Left ventricle myocardium inferior (tissue), 1 donor: ENCODE measurements at regions not wholly inside any gene's neighbourhood (a gene's known extent, or its start where the extent isn't known, plus 50 kb on each side); places are given as distances from the start of the nearest gene placed in this dataset.

ENCODE experiments used
- DNase-seq: peaks from one replicate; pipeline ENCODE4 v3.0.0-alpha.2; 2020
- H3K27ac ChIP-seq: fragments of 200-600 bp; replicated peaks from 2 replicates; pipeline ENCODE4 v1.8.0; 2021
- H3K27me3 ChIP-seq: fragments of 200-600 bp; 2 replicates; pipeline ENCODE4 v1.8.0; 2021; ENCODE audit warnings: low read depth
- H3K36me3 ChIP-seq: fragments of 200-600 bp; 2 replicates; pipeline ENCODE4 v1.8.0; 2021
- H3K4me1 ChIP-seq: fragments of 200-600 bp; 2 replicates; pipeline ENCODE4 v1.8.0; 2021
- H3K4me3 ChIP-seq: fragments of 200-600 bp; 2 replicates; pipeline ENCODE4 v1.8.0; 2021; ENCODE audit warnings: mild to moderate bottlenecking, moderate library complexity
- H3K9me3 ChIP-seq: fragments of 200-600 bp; replicated peaks from 2 replicates; pipeline ENCODE4 v1.8.0; 2021
- intact Hi-C: fragments of 100-400 bp; cut with micrococcal nuclease; formaldehyde crosslinking; loops from one replicate; pipeline ENCODE4 v1.11.0; 2022
- TF ChIP-seq, protein P1 (sequence below): fragments of 200-600 bp; IDR thresholded peaks from 2 replicates; pipeline ENCODE4 v1.8.0; 2021; ENCODE audit warnings: antibody characterized with exemption, mild to moderate bottlenecking, borderline replicate concordance
- donor health status: DM: no; HTN: yes; CAD: no; lungs with severe emphysema.

DNA sequence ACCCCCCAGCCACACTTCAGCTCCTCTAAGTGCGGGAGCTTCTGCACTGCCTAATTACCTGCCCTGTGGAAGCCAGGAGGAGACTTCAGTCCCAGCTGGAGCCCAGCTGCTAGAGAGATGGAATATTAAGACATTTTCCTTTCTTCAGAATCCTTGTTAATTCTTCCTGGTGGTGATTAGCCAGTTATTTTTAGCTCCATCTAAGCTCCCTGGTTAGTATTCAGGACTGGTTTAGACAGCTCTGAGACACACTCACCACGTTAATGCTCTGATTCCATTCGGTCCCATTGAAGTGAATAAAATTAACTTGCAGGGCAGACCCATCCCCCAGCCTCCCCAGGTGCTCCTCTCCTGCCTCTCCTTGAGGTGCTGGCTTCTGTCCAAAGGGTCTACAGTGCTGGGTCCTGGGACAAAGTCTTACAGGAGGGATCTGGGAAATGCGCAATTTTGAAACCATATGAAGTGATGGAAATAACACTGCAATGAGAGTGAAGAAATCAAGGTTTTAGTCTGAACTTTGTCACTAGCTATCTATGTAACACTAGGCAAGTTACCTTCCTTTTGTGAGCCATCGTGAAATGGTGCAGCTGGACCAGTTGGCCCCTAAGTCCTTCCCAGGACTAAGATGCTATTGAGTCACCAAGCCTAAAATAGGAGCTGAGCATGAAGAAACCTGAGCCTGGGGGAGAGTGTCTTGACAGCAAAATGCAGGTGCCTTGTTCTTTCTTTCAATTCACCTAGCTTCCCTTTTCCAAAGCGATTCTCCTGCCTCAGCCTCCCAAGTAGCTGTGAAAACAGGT, 117.4 kb upstream of the ATP1A1 start:
- DNase-seq: no peak
- TF ChIP-seq, protein P1, sequence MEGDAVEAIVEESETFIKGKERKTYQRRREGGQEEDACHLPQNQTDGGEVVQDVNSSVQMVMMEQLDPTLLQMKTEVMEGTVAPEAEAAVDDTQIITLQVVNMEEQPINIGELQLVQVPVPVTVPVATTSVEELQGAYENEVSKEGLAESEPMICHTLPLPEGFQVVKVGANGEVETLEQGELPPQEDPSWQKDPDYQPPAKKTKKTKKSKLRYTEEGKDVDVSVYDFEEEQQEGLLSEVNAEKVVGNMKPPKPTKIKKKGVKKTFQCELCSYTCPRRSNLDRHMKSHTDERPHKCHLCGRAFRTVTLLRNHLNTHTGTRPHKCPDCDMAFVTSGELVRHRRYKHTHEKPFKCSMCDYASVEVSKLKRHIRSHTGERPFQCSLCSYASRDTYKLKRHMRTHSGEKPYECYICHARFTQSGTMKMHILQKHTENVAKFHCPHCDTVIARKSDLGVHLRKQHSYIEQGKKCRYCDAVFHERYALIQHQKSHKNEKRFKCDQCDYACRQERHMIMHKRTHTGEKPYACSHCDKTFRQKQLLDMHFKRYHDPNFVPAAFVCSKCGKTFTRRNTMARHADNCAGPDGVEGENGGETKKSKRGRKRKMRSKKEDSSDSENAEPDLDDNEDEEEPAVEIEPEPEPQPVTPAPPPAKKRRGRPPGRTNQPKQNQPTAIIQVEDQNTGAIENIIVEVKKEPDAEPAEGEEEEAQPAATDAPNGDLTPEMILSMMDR: no peak
- no peaks in the 10 kb centered on the region for H3K9me3 ChIP-seq
- intact Hi-C loops: no loop called here
- H3K27me3 ChIP-seq: no peaks in the 10 kb centered on the region
- peaks cover 6% of the 10 kb centered on the region for H3K4me1 ChIP-seq
- H3K4me3 ChIP-seq: no peak overlapping the region
- no peak overlapping the region for H3K27ac ChIP-seq
- H3K36me3 ChIP-seq: no peaks in the 10 kb centered on the region

DNA sequence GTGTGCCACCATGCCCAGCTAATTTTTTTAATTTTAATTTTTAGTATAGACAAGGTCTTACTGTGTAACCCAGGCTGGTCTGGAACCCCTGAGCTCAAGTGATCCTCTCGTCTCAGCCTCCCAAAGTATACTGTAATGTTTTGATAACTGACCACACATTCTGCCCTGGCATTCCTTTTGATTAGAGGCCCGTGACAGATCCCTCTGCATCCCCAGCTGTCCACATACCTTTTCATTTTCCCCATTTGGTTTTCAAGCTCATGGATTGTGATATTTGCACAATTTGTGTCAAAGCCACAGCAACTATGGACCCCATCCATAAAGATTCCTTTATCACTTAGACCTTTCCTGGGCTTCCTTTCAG, 116.8 kb upstream of the ATP1A1 start:
- H3K27me3 ChIP-seq: no peaks in the 10 kb centered on the region
- intact Hi-C loops: no loop called here
- peaks cover 6% of the 10 kb centered on the region for H3K4me1 ChIP-seq
- H3K9me3 ChIP-seq: no peaks in the 10 kb centered on the region
- TF ChIP-seq, protein P1: no peak
- no peaks in the 10 kb centered on the region for H3K36me3 ChIP-seq
- no peak overlapping the region for H3K4me3 ChIP-seq
- H3K27ac ChIP-seq: no peak overlapping the region
- DNase-seq: no peak

DNA sequence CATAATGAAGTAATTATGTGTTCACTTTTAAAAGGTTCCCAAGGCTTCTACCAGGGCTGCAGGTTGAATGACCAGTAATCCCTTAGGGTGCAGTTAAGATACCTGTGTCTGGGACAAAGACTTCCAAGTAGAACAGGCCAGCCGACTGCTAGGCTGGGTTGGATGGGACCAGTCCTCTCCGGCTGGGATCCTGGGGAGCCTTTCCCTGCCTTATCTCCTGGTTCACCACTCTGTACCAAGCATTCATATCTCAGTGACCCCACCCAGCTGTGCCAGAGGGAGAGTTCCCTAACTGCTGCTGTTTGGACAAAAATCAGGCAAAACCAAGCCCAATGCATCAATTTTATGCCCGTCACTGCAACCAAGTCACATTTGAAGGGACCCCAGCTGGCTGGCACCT, 116.2 kb upstream of the ATP1A1 start:
- DNase-seq: no peak
- TF ChIP-seq, protein P1: no peak
- no peaks in the 10 kb centered on the region for H3K27me3 ChIP-seq
- H3K4me3 ChIP-seq: no peak overlapping the region
- peaks cover 6% of the 10 kb centered on the region for H3K4me1 ChIP-seq
- H3K27ac ChIP-seq: no peak overlapping the region
- intact Hi-C loops: no loop called here
- H3K36me3 ChIP-seq: no peaks in the 10 kb centered on the region
- H3K9me3 ChIP-seq: no peaks in the 10 kb centered on the region

DNA sequence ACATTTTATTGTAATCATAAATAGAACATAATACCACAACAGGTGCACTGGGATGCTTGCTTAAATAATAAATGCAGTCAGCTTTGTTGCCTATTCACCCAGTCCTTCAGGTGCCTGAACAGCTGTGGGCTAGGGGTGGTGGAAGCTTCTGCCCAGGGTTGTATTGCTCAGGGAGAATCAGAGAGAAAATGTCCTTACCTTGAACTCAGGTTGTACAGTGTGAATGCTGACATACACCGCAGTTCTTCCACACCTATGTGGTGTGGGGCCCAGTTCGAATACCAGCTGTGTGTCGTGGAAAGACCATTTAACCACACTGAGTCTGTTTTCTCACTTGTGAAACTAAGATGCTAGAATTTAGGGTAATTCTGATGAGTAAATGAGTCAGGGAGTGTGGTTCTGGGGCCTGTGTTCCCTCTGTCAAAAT, 115.7 kb upstream of the ATP1A1 start:
- no peaks in the 10 kb centered on the region for H3K9me3 ChIP-seq
- no peaks in the 10 kb centered on the region for H3K36me3 ChIP-seq
- H3K4me3 ChIP-seq: no peak overlapping the region
- H3K27ac ChIP-seq: no peak overlapping the region
- H3K4me1 ChIP-seq: peaks cover 6% of the 10 kb centered on the region
- TF ChIP-seq, protein P1: no peak
- intact Hi-C loops: no loop called here
- no peaks in the 10 kb centered on the region for H3K27me3 ChIP-seq
- no peak for DNase-seq

DNA sequence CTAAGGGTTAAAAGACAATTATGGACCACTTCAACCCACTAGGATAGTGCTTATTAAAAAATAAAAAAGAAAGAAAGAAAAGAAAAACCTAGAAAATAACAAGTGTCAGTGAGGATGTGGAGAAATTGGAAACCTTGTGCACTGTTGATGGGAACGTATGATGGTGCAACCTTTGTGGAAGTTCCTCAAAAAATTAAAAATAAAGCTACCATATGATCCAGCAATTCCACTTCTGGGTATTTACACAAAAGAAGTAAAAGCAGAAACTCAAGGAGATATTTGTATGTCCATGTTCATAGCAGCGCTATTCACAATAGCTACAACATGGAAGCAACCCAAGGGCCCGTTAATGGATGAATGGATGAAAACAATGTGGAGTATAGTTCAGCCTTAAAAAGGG, 115.2 kb upstream of the ATP1A1 start:
- H3K9me3 ChIP-seq: no peaks in the 10 kb centered on the region
- TF ChIP-seq, protein P1: no peak
- H3K4me1 ChIP-seq: peaks cover 6% of the 10 kb centered on the region
- H3K27me3 ChIP-seq: no peaks in the 10 kb centered on the region
- no peak overlapping the region for H3K4me3 ChIP-seq
- intact Hi-C loops: no loop called here
- H3K27ac ChIP-seq: no peak overlapping the region
- no peaks in the 10 kb centered on the region for H3K36me3 ChIP-seq
- DNase-seq: no peak
